Adipocyte (in vitro differentiated cells): ENCODE measurements at regions not wholly inside any gene's neighbourhood (a gene's known extent, or its start where the extent isn't known, plus 50 kb on each side); places are given as distances from the start of the nearest gene placed in this dataset.
"Not testable (repeated sequence)": the region's sequence is repeated elsewhere in the genome, so short reads cannot be mapped to it uniquely, and the experiment has no call there.

Experiments
- DNase-seq: peaks from one replicate; pipeline ENCODE4 v3.0.0-alpha.2; 2015; ENCODE audit warnings: low read depth
- H3K27me3 ChIP-seq: replicated peaks from 2 replicates; pipeline ENCODE4 v1.7.0; 2013; ENCODE audit warnings: mild to moderate bottlenecking, low read length, moderate library complexity; ENCODE audit not compliant: control insufficient read depth, insufficient read depth
- H3K36me3 ChIP-seq: 2 replicates; pipeline ENCODE4 v1.7.0; 2013; ENCODE audit warnings: low read length, mild to moderate bottlenecking, moderate library complexity; ENCODE audit not compliant: control insufficient read depth, insufficient read depth, severe bottlenecking
- H3K4me1 ChIP-seq: 2 replicates; pipeline ENCODE4 v1.7.0; 2013; ENCODE audit warnings: mild to moderate bottlenecking, low read length, moderate library complexity; ENCODE audit not compliant: control insufficient read depth, insufficient read depth
- H3K4me3 ChIP-seq: 2 replicates; pipeline ENCODE4 v1.7.0; 2013; ENCODE audit warnings: mild to moderate bottlenecking, low read length, moderate library complexity
- H3K9ac ChIP-seq: 2 replicates; pipeline ENCODE4 v1.7.0; 2013; ENCODE audit warnings: mild to moderate bottlenecking, low read length, moderate library complexity
- H3K9me3 ChIP-seq: 2 replicates; pipeline ENCODE4 v1.7.0; 2013; ENCODE audit warnings: mild to moderate bottlenecking, low read length, moderate library complexity; ENCODE audit not compliant: control insufficient read depth

- Histone ChIP-seq H3K9ac (no peak overlapping the region), H3K9me3 (no peaks in the 10 kb centered on the region), H3K4me1 (peaks cover 30% of the 10 kb centered on the region), H3K27me3 (no peaks in the 10 kb centered on the region), H3K36me3 (no peaks in the 10 kb centered on the region), H3K4me3 (no peak overlapping the region)
- no peak for DNase-seq
These were observed 91.4 kb downstream of the RPL27A start for GRCh38 chr11:8773916-8774539.

GRCh38 chr11:8774916-8775315, 92.3 kb downstream of the RPL27A start:
- H3K4me3 ChIP-seq, H3K27me3 ChIP-seq, DNase-seq, H3K36me3 ChIP-seq, H3K9ac ChIP-seq, H3K9me3 ChIP-seq: not testable (repeated sequence)
- H3K4me1 ChIP-seq: peaks cover 31% of the 10 kb centered on the region

DNA sequence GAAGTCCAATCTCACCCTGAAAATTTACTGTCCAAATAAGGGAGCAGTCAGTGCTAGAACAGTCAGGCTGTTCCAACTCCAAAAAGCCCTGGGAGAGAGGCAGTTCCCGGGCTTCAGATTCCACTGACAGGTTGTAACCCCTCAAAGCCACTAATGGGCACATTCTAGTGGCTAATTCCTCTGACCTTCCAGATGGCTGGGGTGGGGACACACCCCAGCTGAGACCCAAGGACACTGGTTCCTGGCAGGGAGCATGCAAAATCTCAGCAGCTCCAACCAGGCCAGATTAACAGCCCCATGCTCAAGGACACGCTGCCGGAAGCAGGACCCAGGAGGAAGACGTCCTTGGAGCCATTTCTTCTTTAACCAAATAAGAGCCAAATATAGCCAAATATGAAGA, 92.7 kb downstream of the RPL27A start:
- Histone ChIP-seq H3K27me3 (no peaks in the 10 kb centered on the region), H3K9ac (no peak overlapping the region), H3K4me3 (no peak overlapping the region), H3K36me3 (no peaks in the 10 kb centered on the region), H3K9me3 (no peaks in the 10 kb centered on the region), H3K4me1 (peaks cover 31% of the 10 kb centered on the region)
- no peak for DNase-seq

- Histone ChIP-seq H3K9ac (no peak overlapping the region), H3K9me3 (no peaks in the 10 kb centered on the region), H3K4me1 (peaks cover 31% of the 10 kb centered on the region), H3K4me3 (no peak overlapping the region), H3K27me3 (no peaks in the 10 kb centered on the region), H3K36me3 (no peaks in the 10 kb centered on the region)
- no peak for DNase-seq
These were observed 93.1 kb downstream of the RPL27A start for GRCh38 chr11:8775734-8776133.

GRCh38 chr11:8776209-8776608, 93.6 kb downstream of the RPL27A start:
- no peak overlapping the region for H3K4me3 ChIP-seq
- peaks cover 31% of the 10 kb centered on the region for H3K4me1 ChIP-seq
- no peaks in the 10 kb centered on the region for H3K9me3 ChIP-seq
- H3K9ac ChIP-seq: no peak overlapping the region
- H3K36me3 ChIP-seq: no peaks in the 10 kb centered on the region
- no peaks in the 10 kb centered on the region for H3K27me3 ChIP-seq
- DNase-seq: no peak

DNA sequence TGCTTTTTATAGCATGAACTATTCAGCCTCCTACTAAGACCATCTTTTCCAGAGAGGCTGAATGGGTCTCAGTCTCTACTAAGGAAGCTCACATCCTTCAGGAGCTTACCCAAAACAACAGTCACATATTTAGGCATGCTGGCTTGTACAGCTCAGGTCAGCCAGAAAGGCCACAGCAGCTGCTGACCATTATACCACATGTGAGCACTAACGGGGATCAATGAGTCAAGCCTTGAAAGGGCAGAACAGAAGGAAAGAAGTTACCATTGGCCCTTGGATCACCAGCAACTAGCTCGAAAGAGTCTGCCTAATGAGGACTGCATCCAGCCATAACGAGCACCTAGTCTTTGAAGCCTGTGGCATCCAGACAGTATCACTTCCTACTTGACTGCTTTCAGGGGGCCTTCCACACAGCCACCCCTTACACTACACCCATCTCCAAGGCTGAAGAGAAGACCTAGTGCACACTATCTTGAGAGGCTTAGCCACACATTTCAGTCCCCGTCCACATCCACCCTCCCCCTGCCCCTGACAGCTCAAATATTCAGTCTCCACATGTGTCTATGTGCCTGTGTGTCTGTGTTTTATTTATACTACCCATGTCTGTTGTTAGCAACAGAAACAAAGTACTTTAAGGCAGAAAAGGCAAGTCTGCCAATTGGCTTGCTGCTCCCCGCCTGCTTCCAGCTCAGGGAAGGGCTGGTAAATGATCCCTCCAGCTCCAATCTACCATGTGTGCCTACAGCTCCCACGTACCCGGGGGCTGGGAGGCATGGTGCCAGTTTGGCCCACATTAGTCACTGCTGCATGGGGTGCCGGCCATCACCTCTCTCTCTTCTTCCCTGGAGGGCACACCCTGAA, 95.5 kb downstream of the RPL27A start:
- Histone ChIP-seq H3K4me1 (peaks cover 24% of the 10 kb centered on the region), H3K4me3 (no peak overlapping the region), H3K9ac (no peak overlapping the region), H3K9me3 (no peaks in the 10 kb centered on the region), H3K27me3 (no peaks in the 10 kb centered on the region), H3K36me3 (no peaks in the 10 kb centered on the region)
- no peak for DNase-seq

GRCh38 chr11:8779107-8779506, 96.5 kb downstream of the RPL27A start:
- Histone ChIP-seq H3K4me1 (peaks cover 20% of the 10 kb centered on the region), H3K36me3 (no peaks in the 10 kb centered on the region), H3K4me3 (no peak overlapping the region), H3K27me3 (no peaks in the 10 kb centered on the region), H3K9ac (no peak overlapping the region), H3K9me3 (no peaks in the 10 kb centered on the region)
- DNase-seq: no peak

DNA sequence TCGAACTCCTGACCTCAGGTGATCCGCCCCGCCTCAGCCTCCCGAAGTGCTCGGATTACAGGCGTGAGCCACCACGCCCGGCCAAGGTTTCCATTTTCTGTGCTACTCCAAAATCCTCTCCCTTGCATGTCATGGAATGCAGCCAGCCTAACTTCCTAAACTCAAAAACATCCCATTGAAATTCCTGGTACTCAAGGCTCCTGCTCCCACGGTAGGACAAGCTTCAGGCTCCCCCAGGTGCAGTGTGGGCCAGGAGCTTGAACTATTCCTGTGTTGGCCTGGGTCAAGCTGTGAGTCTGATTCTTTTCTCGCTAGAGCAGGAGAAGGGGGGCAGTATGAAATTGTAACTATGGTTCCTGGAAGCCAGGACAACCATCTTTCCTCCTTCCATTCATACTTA, 97.1 kb downstream of the RPL27A start:
- Histone ChIP-seq H3K27me3 (no peaks in the 10 kb centered on the region), H3K4me1 (peaks cover 20% of the 10 kb centered on the region), H3K9me3 (no peaks in the 10 kb centered on the region), H3K36me3 (no peaks in the 10 kb centered on the region), H3K4me3 (no peak overlapping the region), H3K9ac (no peak overlapping the region)
- DNase-seq: no peak

DNA sequence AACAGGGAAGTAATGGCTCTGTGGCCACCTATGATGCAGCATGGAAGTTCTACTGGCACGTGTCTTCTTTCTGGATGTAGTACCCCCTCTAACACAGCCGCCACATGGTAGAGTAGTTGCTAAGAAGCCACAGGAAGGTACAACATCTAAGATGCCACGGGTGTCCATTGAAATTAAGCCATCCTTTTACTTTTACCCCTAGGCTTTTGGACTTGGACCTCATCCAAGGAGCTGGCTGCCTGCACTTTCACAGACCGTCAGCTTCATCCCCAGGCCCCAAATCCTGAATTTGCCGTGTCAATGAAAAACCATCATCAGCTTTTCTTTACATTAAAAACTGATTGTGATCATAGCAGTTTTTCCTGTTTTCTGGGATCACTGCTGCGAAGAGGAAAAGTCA, 102.4 kb downstream of the RPL27A start:
- peaks cover 6% of the 10 kb centered on the region for H3K4me1 ChIP-seq
- H3K9ac ChIP-seq: no peak overlapping the region
- H3K36me3 ChIP-seq: no peaks in the 10 kb centered on the region
- no peaks in the 10 kb centered on the region for H3K27me3 ChIP-seq
- no peak for DNase-seq
- H3K4me3 ChIP-seq: no peak overlapping the region
- H3K9me3 ChIP-seq: no peaks in the 10 kb centered on the region

DNA sequence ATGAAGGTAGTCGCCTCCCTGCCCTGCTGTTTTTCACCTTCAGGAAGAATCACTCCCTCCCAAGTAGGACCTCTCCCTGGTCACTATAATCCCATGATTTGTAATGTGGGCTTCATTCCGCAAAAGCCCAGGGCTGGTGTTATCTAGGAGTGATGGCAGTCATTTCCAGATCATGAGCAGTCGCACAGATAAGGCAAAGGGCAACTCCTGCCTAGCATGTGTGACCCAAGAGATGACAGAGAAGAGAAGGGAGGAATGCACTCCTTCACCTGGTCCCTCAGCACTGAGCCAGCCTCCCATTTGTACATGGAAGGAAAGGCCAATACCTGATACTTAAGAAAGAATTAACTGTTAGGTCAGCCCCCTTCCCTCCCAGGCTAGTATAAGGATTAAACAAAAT, 102.9 kb downstream of the RPL27A start:
- Histone ChIP-seq H3K4me3 (no peak overlapping the region), H3K27me3 (no peaks in the 10 kb centered on the region), H3K4me1 (peaks cover 6% of the 10 kb centered on the region), H3K9me3 (no peaks in the 10 kb centered on the region), H3K36me3 (no peaks in the 10 kb centered on the region), H3K9ac (no peak overlapping the region)
- DNase-seq: no peak

DNA sequence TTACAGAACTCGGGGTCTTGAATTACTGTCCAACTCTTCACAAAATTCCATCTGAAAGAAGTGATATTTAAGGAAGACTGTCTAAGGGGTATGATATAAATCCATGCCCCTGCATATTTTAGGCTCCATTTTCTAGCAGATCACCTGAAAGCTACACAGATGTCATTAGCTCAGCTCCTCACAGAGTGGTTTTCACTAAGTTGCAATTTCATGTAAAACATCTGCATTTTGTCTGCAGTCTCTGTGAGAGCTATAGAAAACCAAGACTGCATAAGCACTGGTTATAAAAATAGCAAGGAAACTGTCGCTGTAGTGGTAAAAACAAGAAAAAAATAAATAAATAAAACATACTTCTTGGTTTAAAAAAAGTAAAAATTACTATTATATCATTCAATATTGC, 103.4 kb downstream of the RPL27A start:
- Histone ChIP-seq H3K9me3 (no peaks in the 10 kb centered on the region), H3K27me3 (no peaks in the 10 kb centered on the region)
- no peak for DNase-seq

More for the DNA sequence above, 103.4 kb downstream of the RPL27A start:
- no peak overlapping the region for H3K4me3 ChIP-seq
- peaks cover 6% of the 10 kb centered on the region for H3K4me1 ChIP-seq
- H3K9ac ChIP-seq: no peak overlapping the region
- H3K36me3 ChIP-seq: no peaks in the 10 kb centered on the region
